Keratinocyte (primary cell): ENCODE measurements at regions not wholly inside any gene's neighbourhood (a gene's known extent, or its start where the extent isn't known, plus 50 kb on each side); places are given as distances from the start of the nearest gene placed in this dataset.

Source experiments
- DNase-seq: peaks from one replicate; pipeline ENCODE4 v3.0.0-alpha.2; 2011; ENCODE audit warnings: low read depth, missing footprints, low spot score
- FAIRE-seq: peaks from 2 replicates; lab custom pipeline; 2011; peaks lifted over from hg19 to GRCh38; lab: Jason Lieb, UNC
- H2AFZ ChIP-seq: 2 replicates; pipeline ENCODE4 v1.6.0; 2012; ENCODE audit warnings: low read length, control low read depth, inconsistent platforms; ENCODE audit not compliant: control insufficient read depth
- H3K27ac ChIP-seq: 2 replicates; pipeline ENCODE4 v1.5.1; 2011; ENCODE audit warnings: low read length; ENCODE audit not compliant: control insufficient read depth, insufficient read depth
- H3K27me3 ChIP-seq: 3 replicates; pipeline ENCODE4 v1.6.0; 2011; ENCODE audit warnings: low read length; ENCODE audit not compliant: control insufficient read depth, insufficient read depth; ENCODE audit errors: extremely low read depth
- H3K36me3 ChIP-seq, 2 experiments: 2 replicates in 1 of 2; 3 replicates in 1 of 2; pipeline ENCODE4 v1.5.1; 2011; ENCODE audit warnings: low read length in 2 of 2, mild to moderate bottlenecking in 1 of 2; ENCODE audit not compliant: control insufficient read depth in 2 of 2, insufficient read depth in 2 of 2; ENCODE audit errors: extremely low read depth in 1 of 2
- H3K4me1 ChIP-seq: 3 replicates; pipeline ENCODE4 v1.5.1; 2011; ENCODE audit warnings: low read length; ENCODE audit not compliant: control insufficient read depth, insufficient read depth; ENCODE audit errors: extremely low read depth
- H3K4me2 ChIP-seq: 3 replicates; pipeline ENCODE4 v1.6.0; 2011; ENCODE audit warnings: low read depth, low read length; ENCODE audit not compliant: control insufficient read depth, insufficient read depth; ENCODE audit errors: extremely low read depth
- H3K4me3 ChIP-seq, 3 experiments: fragments of 200-600 bp in 1 of 3; sonication (generic) in 1 of 3; 2 replicates in 2 of 3; 3 replicates in 1 of 3; pipeline ENCODE4 v1.5.1; 2011 to 2016; ENCODE audit warnings: low read length in 3 of 3, mild to moderate bottlenecking in 3 of 3, control low read depth in 2 of 3, inconsistent platforms in 1 of 3, low read depth in 1 of 3, mixed read lengths in 1 of 3, mixed run types in 1 of 3, moderate library complexity in 1 of 3; ENCODE audit not compliant: control insufficient read depth in 2 of 3, insufficient read depth in 2 of 3; ENCODE audit errors: extremely low read depth in 1 of 3
- H3K79me2 ChIP-seq: 2 replicates; pipeline ENCODE4 v1.6.0; 2012; ENCODE audit warnings: low read length; ENCODE audit not compliant: control insufficient read depth, insufficient read depth
- H3K9ac ChIP-seq: 3 replicates; pipeline ENCODE4 v1.6.0; 2011; ENCODE audit warnings: low read length; ENCODE audit not compliant: control insufficient read depth, insufficient read depth; ENCODE audit errors: extremely low read depth
- H3K9me1 ChIP-seq: 3 replicates; pipeline ENCODE4 v1.6.0; 2011; ENCODE audit warnings: low read length; ENCODE audit not compliant: control insufficient read depth, insufficient read depth; ENCODE audit errors: extremely low read depth
- H3K9me3 ChIP-seq: 2 replicates; pipeline ENCODE4 v1.5.1; 2012; ENCODE audit warnings: low read depth, low read length; ENCODE audit not compliant: control insufficient read depth
- H4K20me1 ChIP-seq: 3 replicates; pipeline ENCODE4 v1.6.0; 2011; ENCODE audit warnings: low read length; ENCODE audit not compliant: control insufficient read depth, insufficient read depth; ENCODE audit errors: extremely low read depth
- CTCF ChIP-seq, 3 experiments: IDR thresholded peaks in 1 of 3; conservative IDR thresholded peaks in 1 of 3; optimal IDR thresholded peaks in 1 of 3; 2 replicates in 2 of 3; 3 replicates in 1 of 3; pipeline versions ENCODE3 to v1.5.1; 2011; ENCODE audit warnings: low read length in 3 of 3, mild to moderate bottlenecking in 3 of 3, moderate library complexity in 2 of 3, control low read depth in 1 of 3, inconsistent platforms in 1 of 3; ENCODE audit not compliant: insufficient read depth in 2 of 3; ENCODE audit errors: extremely low read depth in 1 of 3
- EZH2 ChIP-seq: IDR thresholded peaks from one replicate; pipeline ENCODE4 v1.6.1; 2012; ENCODE audit warnings: inconsistent platforms, mild to moderate bottlenecking, low read length, moderate library complexity
- dilution Hi-C: fragments of 300-500 bp; cut with MboI; formaldehyde crosslinking; loops from one replicate; pipeline ENCODE4 v1.7.0; 2020; ENCODE audit warnings: low sequenced_read_pairs; ENCODE audit not compliant: extremely low pct_ligation_motif_present

- peak; percentile 51 for FAIRE-seq
- H3K9me1 ChIP-seq = no peaks in the 10 kb centered on the region
These were observed 81.8 kb upstream of the PLXNA2 start for GRCh38 chr1:208326033-208326432.

GRCh38 chr1:208329300-208329699 is 85.1 kb upstream of the PLXNA2 start:
- Histone ChIP-seq H3K9ac (no peak overlapping the region), H3K4me2 (no peak overlapping the region), H3K4me1 (no peaks in the 10 kb centered on the region), H3K9me3 (no peaks in the 10 kb centered on the region), H2AFZ (no peak overlapping the region), H3K27me3 (peaks cover 13% of the 10 kb centered on the region), H3K79me2 (no peaks in the 10 kb centered on the region), H3K4me3 (no peak overlapping the region), H3K36me3 (no peaks in the 10 kb centered on the region), H3K9me1 (no peaks in the 10 kb centered on the region), H3K27ac (no peak overlapping the region), H4K20me1 (no peaks in the 10 kb centered on the region)
- FAIRE-seq (peak; percentile 34), DNase-seq (no peak)
- dilution Hi-C loops = no loop called here
- TF ChIP-seq EZH2 = no peak
- no peak for TF ChIP-seq CTCF (optimal IDR thresholded peaks at IDR 0.05 in 1 of 3, IDR thresholded peaks at IDR 0.05 in 1 of 3, conservative IDR thresholded peaks at IDR 0.05 in 1 of 3; ENCODE audit: extremely low read depth in 1 of 3, insufficient read depth in 2 of 3, low read length in 3 of 3)

More at GRCh38 chr1:208326033-208326432, 81.8 kb upstream of the PLXNA2 start:
- no peak for DNase-seq
- H3K4me3 ChIP-seq = no peak overlapping the region
- dilution Hi-C loops = no loop called here
- no peaks in the 10 kb centered on the region for H3K9me3 ChIP-seq
- no peaks in the 10 kb centered on the region for H3K4me1 ChIP-seq
- no peak overlapping the region for H2AFZ ChIP-seq
- H3K27ac ChIP-seq = no peak overlapping the region
- TF ChIP-seq CTCF (optimal IDR thresholded peaks at IDR 0.05 in 1 of 3, IDR thresholded peaks at IDR 0.05 in 1 of 3, conservative IDR thresholded peaks at IDR 0.05 in 1 of 3; ENCODE audit: extremely low read depth in 1 of 3, insufficient read depth in 2 of 3, low read length in 3 of 3) = no peak
- TF ChIP-seq EZH2 = no peak
- H3K27me3 ChIP-seq = peaks cover 19% of the 10 kb centered on the region
- no peak overlapping the region for H3K4me2 ChIP-seq
- no peak overlapping the region for H3K9ac ChIP-seq
- H4K20me1 ChIP-seq = no peaks in the 10 kb centered on the region
- no peaks in the 10 kb centered on the region for H3K79me2 ChIP-seq
- H3K36me3 ChIP-seq = no peaks in the 10 kb centered on the region
